ENCODE measurements at regions not wholly inside any gene's neighbourhood (a gene's known extent, or its start where the extent isn't known, plus 50 kb on each side); places are given as distances from the start of the nearest gene placed in this dataset.

DNA sequence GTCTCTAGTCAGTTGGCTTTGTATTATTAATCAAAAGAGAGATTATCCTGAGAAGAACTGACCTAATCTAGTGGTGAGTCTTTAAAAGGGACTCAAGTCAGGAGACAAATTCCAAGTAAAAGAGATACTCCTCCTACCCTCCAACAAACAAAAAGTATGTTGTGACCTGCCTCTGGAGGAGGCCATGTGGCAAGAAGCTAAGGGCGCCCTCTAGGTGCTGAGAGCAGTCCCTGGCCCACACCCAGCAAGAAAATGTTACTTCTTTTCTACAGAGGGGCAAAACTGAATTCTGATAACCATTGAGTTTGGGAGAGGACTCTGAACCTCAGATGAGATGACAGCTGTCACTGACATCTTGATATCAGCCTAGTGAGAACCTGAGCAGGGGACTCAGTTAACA lies 953.6 kb upstream of the AGA start:
- TF ChIP-seq, protein P1, sequence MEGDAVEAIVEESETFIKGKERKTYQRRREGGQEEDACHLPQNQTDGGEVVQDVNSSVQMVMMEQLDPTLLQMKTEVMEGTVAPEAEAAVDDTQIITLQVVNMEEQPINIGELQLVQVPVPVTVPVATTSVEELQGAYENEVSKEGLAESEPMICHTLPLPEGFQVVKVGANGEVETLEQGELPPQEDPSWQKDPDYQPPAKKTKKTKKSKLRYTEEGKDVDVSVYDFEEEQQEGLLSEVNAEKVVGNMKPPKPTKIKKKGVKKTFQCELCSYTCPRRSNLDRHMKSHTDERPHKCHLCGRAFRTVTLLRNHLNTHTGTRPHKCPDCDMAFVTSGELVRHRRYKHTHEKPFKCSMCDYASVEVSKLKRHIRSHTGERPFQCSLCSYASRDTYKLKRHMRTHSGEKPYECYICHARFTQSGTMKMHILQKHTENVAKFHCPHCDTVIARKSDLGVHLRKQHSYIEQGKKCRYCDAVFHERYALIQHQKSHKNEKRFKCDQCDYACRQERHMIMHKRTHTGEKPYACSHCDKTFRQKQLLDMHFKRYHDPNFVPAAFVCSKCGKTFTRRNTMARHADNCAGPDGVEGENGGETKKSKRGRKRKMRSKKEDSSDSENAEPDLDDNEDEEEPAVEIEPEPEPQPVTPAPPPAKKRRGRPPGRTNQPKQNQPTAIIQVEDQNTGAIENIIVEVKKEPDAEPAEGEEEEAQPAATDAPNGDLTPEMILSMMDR (IDR thresholded peaks at IDR 0.05): no peak
- no peak for TF ChIP-seq POLR2A (IDR thresholded peaks at IDR 0.05)
